Renal cortex interstitium (tissue), 11 donors: ENCODE measurements at regions not wholly inside any gene's neighbourhood (a gene's known extent, or its start where the extent isn't known, plus 50 kb on each side); places are given as distances from the start of the nearest gene placed in this dataset.
"Not testable (repeated sequence)": the region's sequence is repeated elsewhere in the genome, so short reads cannot be mapped to it uniquely, and the experiment has no call there.

Experiments
- DNase-seq, 11 donors: peaks; one replicate each; pipeline ENCODE4 v3.0.0-alpha.2; 2013; ENCODE audit warnings: low read depth in 9 of 11, low spot score in 4 of 11; ENCODE audit errors: extremely low read depth in 1 of 11

- DNase-seq = no peak
Measured at GRCh38 chr5:91315701-91316100, 67.4 kb downstream of the ARRDC3 start.

DNA sequence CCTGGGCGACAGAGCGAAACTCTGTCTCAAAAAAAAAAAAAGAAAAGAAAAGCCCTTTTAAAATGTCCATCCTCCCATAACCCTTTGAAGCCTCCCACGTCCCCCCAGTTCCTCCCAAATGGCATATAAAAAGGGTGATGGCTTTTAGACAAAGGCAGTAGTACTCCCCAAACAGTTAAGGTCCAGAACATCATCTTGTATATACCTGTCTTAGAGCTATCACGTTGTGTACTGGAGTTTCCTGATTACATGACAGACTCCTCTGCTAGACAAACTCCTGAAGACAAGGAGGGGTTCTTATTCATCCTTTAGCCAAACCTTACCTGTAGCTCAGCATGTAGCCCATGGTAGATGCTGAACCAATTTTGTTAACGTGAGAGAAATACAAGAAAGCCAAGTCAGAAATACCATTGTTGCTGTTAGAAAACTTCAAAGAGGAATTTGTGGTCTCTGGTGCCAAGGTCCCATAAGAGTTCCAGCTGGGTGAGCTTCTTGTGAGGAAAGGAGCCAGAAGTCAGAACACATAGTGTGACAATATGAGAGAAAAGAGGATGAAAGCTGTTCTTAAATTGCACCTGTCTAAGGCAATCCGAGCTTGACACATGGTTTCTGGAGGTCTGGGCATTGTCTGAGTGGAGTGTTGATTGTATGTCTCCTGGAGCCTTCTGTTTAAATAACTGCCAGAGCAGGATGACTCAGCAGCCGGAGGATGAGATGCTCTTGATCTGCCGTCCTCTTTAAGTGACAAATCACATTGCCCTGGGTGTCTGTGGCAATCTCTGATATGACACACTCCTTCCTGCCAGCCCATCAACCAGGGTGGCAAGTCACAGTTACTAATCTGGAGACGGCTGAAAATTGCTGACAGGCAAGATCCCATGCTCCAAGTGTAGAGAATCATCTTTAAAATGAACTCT lies 69.1 kb downstream of the ARRDC3 start:
- DNase-seq = peak in 3 of 11 donors; percentile 24 to 35 (median 34)

GRCh38 chr5:91312698-91313097 lies 70.4 kb downstream of the ARRDC3 start:
- DNase-seq = no peak

GRCh38 chr5:91311697-91312501 lies 71.2 kb downstream of the ARRDC3 start:
- peak in 5 of 11 donors; percentile 15 to 35 (median 23) for DNase-seq

- DNase-seq = no peak
Measured at GRCh38 chr5:91311168-91311696, 71.9 kb downstream of the ARRDC3 start.

DNA sequence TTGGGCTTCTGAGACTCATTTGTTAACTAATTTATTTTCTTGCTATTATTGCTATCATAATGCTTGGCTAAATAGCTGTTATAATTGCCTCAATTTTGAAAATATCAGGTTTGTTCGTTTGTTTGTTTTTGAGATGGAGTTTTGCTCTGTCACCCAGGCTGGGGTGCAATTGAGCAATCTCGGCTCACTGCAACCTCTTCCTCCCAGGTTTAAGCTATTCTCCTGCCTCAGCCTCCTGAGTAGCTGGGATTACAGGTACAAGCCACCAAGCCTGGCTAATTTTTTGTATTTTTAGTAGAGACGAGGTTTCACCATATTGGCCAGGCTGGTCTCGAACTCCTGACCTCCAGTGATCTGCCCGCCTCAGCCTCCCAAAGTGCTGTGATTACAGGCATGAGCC lies 75.0 kb downstream of the ARRDC3 start:
- DNase-seq = not testable (repeated sequence)

DNA sequence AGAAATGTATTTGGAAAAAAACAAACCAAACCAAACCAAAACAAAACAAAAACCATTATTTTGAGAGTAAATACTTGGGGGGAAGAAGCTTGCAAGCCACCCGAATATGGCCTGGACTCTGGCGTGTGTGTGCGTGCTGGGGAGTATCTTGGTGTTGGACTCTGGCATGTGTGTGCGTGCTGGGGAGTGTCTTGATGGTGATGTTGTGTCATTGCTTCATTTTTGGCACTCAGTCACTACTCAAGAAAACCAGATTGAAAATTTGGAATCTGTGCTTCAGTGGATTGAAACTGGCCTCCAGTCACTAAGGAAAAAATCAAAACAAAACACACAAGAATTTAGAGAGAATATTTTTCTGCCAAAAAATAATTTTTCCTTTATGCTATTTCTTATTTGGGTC lies 76.1 kb downstream of the ARRDC3 start:
- DNase-seq = no peak

DNA sequence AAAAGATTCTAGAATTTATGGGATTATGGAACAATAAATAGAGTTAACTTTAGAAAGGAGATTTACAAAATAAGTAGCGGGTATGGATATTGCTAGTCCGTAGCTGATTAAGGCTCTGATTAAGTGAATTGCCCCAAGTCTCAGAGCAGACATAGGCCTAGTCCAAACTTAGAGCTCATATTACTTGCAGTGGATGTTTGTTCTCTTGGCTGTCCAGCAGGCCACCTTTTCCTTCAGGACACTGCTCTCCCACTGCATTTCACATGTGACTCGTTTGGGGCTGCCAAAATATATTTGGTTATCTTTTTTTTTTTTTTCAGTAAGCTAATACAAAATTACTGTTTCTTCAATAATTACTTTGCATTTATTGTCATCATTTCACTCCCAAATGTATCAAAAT lies 76.6 kb downstream of the ARRDC3 start:
- DNase-seq = no peak

- DNase-seq = no peak
Measured at GRCh38 chr5:91305640-91306039, 77.5 kb downstream of the ARRDC3 start.

- not testable (repeated sequence) for DNase-seq
Measured at GRCh38 chr5:91304015-91304414, 79.1 kb downstream of the ARRDC3 start.

DNA sequence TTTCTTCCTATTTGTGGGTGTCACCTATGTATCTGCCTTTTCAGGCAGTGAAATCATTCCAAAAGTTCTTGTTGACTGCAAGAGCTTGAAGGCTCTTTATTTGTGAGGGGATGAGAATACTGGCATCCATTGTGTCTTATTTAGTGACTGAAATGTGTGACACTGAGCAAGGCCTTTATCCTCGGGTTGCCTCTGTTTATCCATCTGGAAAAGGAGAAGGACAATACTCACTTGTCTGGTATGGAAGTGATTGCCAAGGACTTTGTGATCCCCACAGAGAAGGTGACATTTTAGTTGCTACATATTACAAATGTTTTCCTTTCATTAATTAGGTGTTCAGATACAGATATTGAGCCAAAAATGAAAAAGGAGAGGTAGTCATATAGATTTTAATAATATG lies 80.2 kb downstream of the ARRDC3 start:
- no peak for DNase-seq

DNA sequence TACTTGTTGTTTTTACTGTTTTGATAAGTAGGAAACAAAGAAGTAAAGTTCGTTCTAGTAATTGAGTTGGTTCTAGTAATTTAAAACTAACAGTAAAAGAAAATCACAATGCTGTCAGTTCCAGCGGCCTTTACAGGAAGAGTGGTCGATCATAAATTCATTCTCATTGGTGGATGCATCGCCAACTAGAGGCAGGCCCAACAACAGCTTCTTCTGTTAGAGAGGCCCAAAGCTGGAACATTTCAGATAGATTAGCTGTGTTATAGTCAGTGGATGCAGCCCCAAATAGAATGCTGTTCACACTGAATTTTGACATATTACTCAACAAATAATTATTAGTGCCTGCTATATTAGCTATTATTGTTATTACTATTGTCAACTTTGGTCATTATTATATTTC lies 80.8 kb downstream of the ARRDC3 start:
- DNase-seq = no peak

DNA sequence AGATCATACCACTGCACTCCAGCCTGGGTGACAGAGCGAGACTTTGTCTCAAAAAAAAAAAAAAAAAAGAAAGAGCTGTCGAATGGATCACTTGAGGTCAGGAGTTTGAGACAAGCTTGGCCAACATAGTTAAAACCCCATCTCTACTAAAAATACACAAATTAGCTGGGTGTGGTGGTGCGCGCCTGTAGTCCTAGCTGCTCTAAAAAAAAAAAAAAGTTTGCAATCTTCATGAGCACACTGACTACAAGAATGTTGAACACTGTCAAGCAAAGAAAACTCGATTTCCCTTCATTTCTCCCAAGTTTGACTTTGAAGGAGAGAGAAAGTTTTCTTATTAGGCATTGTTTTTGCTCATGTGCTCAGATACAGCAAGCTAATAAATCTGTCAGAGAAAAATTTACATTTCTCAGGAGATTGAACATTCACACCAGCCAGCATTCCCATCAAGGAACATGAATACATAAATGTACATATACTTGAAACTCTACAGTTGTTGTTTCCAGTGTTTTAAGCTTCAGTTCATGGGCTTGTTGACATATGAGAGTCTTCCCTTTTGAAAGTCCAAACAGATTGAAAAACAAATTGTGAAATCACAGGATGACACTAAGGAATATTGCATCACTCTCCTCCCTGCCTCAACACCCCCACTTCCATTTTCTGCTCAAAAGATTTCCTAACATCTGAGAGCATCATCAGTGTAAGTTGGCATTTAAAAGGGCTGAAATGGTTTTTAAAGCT lies 81.8 kb downstream of the ARRDC3 start:
- DNase-seq = no peak

- no peak for DNase-seq
Measured at GRCh38 chr5:91297994-91298393, 85.1 kb downstream of the ARRDC3 start.

DNA sequence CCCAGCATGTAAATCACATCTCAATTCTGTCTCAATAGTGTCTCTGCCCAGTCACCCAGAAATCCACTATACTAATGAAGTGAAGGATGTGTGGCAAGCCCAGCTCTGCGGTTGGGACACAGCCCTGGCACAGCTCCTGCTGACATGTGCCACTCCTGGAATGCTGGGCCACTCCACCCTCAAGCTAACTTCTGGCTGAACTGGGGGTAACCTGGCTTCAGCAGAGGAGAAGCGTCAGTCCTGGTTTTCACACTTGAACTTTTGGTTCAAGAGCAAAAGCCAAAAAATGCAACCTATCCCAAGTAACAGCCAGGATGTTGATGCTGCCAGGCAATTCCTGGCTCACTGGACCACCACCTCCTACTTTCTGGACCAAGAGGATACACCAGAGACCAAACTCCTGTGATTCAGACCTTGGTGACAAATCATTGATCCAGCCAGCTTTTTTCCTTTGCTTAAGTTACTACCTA lies 86.4 kb downstream of the ARRDC3 start:
- DNase-seq = no peak

DNA sequence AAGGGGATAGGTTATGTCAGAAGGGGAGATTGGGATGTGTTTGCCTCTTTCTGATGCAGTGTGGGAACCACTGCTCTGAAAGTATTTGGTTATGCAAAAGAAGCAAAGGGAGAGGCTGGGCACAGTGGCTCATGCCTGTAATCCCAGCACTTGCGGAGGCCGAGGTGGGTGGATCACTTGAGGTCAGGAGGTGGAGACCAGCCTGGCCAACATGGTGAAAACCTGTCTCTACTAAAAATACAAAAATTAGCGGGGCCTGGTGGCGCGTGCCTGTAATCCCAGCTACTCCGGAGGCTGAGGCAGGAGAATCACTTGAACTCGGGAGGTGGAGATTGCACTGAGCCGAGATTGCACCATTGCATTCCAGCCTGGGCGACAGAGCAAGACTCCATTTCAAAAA lies 87.0 kb downstream of the ARRDC3 start:
- DNase-seq = not testable (repeated sequence)

- no peak for DNase-seq
Measured at GRCh38 chr5:91293131-91293530, 90.0 kb downstream of the ARRDC3 start.

DNA sequence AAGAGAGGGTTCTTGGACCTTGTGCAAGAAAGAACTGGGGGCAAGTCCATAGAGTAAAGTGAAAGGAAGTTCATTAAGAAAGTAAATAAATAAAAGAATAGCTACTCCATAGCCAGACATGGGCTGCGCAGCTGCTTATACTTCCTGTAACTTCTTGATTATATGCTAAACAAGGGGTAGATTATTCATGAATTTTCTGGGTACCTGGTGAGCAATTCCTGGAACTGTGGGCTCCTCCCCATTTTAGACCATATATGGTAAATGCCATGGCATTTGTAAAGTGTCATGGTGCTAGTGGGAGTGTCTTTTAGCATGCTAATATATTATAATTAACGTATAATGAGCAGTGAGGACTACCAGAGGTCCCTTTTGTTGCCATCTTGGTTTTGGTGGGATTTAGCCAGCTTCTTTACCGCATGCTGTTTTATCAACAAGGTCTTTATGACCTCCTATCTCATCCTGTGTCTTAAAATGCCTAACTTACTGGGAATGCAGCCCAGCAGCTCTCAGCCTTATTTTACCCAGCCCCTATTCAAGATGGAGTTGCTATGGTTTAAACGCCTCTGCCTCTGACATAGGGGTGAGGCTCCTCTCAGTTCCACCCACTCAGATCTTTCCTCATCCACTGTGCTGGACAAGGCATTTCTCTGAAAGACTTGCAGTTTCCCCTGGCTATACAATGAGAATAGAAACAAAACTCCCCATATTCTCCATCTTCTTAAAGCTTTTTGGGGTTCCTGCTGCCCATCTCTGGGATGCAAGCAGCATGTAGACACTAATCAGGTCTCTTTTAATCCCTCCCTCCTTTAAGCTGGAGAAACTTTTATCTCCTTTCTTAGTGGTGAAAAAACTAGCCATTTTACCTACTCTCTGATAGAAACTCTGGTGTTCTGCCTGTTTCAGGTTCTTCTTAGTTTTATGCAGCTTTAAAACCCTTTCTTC lies 91.2 kb downstream of the ARRDC3 start:
- no peak for DNase-seq
